IPS DF 6.9 (cell line): ENCODE measurements at regions not wholly inside any gene's neighbourhood (a gene's known extent, or its start where the extent isn't known, plus 50 kb on each side); places are given as distances from the start of the nearest gene placed in this dataset.

Source experiments
- DNase-seq: peaks from one replicate; pipeline ENCODE4 v3.0.0-alpha.2; 2013; ENCODE audit warnings: low read depth, low spot score
- H3K27ac ChIP-seq: one replicate; pipeline ENCODE4 v1.5.1; 2013; ENCODE audit warnings: low read length, control low read depth
- H3K27me3 ChIP-seq: 2 replicates; pipeline ENCODE4 v1.6.1; 2013; ENCODE audit warnings: mild to moderate bottlenecking, low read length; ENCODE audit not compliant: control insufficient read depth, insufficient read depth
- H3K36me3 ChIP-seq: 2 replicates; pipeline ENCODE4 v1.6.1; 2013; ENCODE audit warnings: low read length; ENCODE audit not compliant: control insufficient read depth, insufficient read depth
- H3K4me1 ChIP-seq: 2 replicates; pipeline ENCODE4 v1.6.1; 2013; ENCODE audit warnings: low read length; ENCODE audit not compliant: control insufficient read depth, insufficient read depth
- H3K4me3 ChIP-seq: 2 replicates; pipeline ENCODE4 v1.5.1; 2013; ENCODE audit warnings: mild to moderate bottlenecking, low read length
- H3K9me3 ChIP-seq: 2 replicates; pipeline ENCODE4 v1.6.1; 2013; ENCODE audit warnings: low read length, inconsistent platforms; ENCODE audit not compliant: control insufficient read depth, insufficient read depth
- WGBS: extraction: QIAGEN DNeasy Blood & Tissue Kit; methylation state at CpG from one replicate; pipeline ENCODE4 v1.1.7; 2013; ENCODE audit warnings: mixed read lengths, missing lambda C conversion rate; ENCODE audit not compliant: insufficient read length, insufficient coverage; 5-methylcytosine and 5-hydroxymethylcytosine counted together

DNA sequence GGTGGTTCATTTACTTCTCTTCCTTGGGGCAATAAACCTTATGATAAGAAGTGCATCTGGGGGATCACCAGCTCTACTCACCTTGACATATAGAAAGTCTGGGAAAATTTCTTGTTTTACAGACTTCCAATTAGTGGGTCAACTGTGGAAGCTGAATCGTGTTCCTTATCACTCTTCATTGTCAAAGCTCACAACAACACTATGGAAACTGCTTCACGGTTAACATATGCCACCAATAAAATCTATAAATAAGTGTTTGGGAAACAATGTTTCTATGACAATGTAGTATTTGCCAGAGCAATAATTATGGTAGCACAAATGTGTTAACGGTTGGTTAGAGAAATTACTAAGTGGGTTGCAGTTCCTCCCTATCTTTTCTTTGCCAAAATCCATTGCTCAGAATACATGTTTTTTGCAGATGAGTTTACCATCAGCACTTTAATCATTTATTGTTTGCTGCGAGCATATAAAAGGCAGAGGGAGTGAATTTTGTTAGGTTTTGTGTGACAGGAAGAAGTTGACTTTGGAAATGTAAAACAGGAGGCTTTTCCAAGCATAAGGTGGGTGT is 321.8 kb downstream of the RFC3 start:
- Histone ChIP-seq H3K27me3 (no peaks in the 10 kb centered on the region), H3K27ac (no peak overlapping the region), H3K9me3 (no peaks in the 10 kb centered on the region), H3K4me3 (no peak overlapping the region), H3K4me1 (no peaks in the 10 kb centered on the region), H3K36me3 (no peaks in the 10 kb centered on the region)
- WGBS = no CpG with 5 or more reads among the region's 4 CpGs
- DNase-seq = no peak

DNA sequence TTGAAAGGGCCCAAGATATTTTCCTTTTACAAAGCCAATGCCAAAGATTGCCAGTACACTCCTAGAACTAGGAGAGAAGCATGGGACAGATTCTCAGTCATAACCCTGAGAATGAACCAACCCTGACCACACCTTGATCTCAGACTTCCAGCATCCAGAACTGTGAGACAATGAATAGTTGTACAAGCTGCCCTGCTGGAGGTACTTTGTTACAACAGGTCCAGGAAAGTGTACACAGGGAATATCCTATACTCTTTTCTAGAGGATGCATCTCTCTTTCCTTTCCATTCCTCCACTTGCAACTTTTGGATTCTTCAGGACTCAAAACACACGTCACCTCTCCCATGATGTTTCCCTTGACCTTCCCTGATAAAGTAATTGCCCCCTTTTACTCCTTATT is 325.7 kb downstream of the RFC3 start:
- no peaks in the 10 kb centered on the region for H3K4me1 ChIP-seq
- H3K36me3 ChIP-seq = no peaks in the 10 kb centered on the region
- no peaks in the 10 kb centered on the region for H3K27me3 ChIP-seq
- H3K9me3 ChIP-seq = no peaks in the 10 kb centered on the region
- no CpG with 5 or more reads among the region's 1 CpG for WGBS
- no peak for DNase-seq
- no peak overlapping the region for H3K27ac ChIP-seq
- H3K4me3 ChIP-seq = no peak overlapping the region

DNA sequence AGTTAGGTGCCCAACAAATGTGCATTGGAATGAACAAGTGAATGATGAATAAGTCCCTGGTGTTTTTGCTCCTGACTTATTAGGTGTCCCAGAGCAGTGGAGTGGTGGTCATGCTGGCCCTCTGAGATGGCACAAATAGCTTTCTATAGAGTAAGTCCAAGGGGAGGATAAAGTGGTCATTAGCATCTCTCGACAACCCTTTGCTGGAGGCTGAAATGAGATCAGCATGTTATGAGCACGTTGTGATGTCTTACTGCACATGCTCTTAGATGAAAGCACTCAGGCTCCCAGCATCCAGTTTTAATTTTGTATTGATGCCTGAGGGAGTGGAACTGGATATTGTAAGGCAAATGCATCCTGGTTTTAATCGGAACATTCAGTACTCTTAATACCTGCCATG is 326.2 kb downstream of the RFC3 start:
- Histone ChIP-seq H3K9me3 (no peaks in the 10 kb centered on the region), H3K4me1 (no peaks in the 10 kb centered on the region), H3K36me3 (no peaks in the 10 kb centered on the region), H3K27me3 (no peaks in the 10 kb centered on the region), H3K4me3 (no peak overlapping the region), H3K27ac (no peak overlapping the region)
- no CpG with 5 or more reads among the region's 3 CpGs for WGBS
- DNase-seq = no peak

DNA sequence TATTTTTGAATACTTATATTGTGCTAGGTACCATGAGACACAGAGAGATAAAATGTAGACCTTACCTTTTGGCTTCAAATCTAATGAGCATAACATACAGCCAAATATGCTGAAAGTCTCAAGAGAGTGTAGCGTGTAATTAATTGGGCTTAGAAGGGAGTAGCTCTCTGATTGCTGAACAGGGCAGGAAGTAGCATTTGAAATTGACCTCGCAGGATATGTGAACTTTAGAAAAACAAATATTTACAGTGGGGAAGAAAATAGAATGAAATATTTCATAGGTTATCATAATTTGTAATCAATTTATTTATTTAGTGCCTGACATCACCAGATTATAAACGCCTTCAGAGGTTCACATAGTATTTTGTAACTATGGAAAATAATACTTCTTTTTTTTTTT is 327.1 kb downstream of the RFC3 start:
- no peaks in the 10 kb centered on the region for H3K27me3 ChIP-seq
- no peak overlapping the region for H3K27ac ChIP-seq
- H3K9me3 ChIP-seq = no peaks in the 10 kb centered on the region
- no peaks in the 10 kb centered on the region for H3K36me3 ChIP-seq
- no peak for DNase-seq
- H3K4me1 ChIP-seq = no peaks in the 10 kb centered on the region
- no peak overlapping the region for H3K4me3 ChIP-seq
- WGBS = no CpG with 5 or more reads among the region's 3 CpGs

DNA sequence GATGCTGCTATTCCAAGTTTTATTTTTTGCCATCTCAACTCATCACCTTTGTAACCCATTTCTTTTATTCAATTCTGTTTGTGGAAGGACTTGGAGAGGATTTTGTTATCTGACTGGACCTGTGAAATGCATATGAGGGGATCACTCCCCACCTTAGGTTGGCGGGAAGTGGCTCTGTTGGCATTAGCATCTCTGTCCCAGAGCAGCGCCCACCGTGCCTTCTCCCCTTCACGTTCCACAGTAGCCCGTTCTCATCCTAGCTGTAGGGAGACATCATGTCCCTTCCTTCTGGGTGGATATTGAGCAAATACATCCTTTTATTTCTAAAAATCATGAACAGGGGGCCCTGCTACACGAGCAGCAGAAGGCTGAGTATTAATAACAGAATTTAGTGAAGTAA is 330.4 kb downstream of the RFC3 start:
- Histone ChIP-seq H3K27ac (no peak overlapping the region), H3K4me1 (no peaks in the 10 kb centered on the region; the same call in 1 of the 2 replicates), H3K4me3 (no peak overlapping the region), H3K27me3 (no peaks in the 10 kb centered on the region), H3K36me3 (no peaks in the 10 kb centered on the region), H3K9me3 (no peaks in the 10 kb centered on the region)
- DNase-seq = no peak
- no CpG with 5 or more reads among the region's 6 CpGs for WGBS

DNA sequence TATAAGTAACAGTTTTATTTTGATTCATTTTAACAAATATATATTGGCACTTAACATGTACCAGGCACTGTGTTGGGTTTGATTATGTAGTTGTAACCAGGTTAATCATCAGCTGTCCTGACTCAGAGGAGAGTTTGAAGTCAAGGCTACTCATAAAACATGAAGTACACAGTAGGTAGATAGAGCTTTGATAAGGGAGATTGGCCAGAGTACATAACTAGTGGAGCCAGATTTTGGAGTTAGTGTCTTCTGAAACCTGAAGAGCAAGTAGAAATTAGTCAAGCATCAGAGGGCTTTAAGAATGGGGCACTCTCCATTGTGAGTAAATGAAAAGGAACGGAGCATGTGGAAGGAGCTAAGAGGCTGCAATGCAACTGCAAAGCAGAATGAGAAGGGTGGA is 333.9 kb downstream of the RFC3 start:
- Histone ChIP-seq H3K9me3 (no peaks in the 10 kb centered on the region), H3K27ac (no peak overlapping the region), H3K4me1 (peaks cover under 1% of the 10 kb centered on the region; the same call in 1 of the 2 replicates), H3K27me3 (no peaks in the 10 kb centered on the region), H3K36me3 (no peaks in the 10 kb centered on the region), H3K4me3 (no peak overlapping the region)
- DNase-seq = no peak
- WGBS = no CpG with 5 or more reads among the region's 1 CpG

DNA sequence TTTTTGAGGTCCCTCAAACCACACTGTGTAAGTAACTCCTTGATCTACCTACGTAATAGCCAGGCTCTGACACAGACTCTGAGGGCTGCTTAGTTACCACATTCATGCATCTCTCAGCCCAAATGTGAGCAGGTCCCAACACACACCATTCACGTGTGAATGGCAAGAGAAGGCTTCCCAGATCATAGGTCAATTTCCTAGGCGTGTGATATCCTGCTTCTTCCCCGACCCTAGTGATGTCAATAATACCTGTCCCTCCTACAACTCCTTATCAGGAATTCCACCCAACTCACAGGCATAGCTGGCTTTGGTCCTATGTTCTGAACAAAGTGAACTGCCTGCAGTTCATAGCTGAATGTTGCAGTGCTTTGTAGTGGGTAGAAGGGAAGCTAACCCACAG is 334.5 kb downstream of the RFC3 start:
- H3K36me3 ChIP-seq = no peaks in the 10 kb centered on the region
- no peak overlapping the region for H3K4me3 ChIP-seq
- H3K9me3 ChIP-seq = no peaks in the 10 kb centered on the region
- peaks cover 2% of the 10 kb centered on the region; the same call in 1 of the 2 replicates for H3K4me1 ChIP-seq
- DNase-seq = no peak
- no CpG with 5 or more reads among the region's 4 CpGs for WGBS
- no peak overlapping the region for H3K27ac ChIP-seq
- H3K27me3 ChIP-seq = no peaks in the 10 kb centered on the region

DNA sequence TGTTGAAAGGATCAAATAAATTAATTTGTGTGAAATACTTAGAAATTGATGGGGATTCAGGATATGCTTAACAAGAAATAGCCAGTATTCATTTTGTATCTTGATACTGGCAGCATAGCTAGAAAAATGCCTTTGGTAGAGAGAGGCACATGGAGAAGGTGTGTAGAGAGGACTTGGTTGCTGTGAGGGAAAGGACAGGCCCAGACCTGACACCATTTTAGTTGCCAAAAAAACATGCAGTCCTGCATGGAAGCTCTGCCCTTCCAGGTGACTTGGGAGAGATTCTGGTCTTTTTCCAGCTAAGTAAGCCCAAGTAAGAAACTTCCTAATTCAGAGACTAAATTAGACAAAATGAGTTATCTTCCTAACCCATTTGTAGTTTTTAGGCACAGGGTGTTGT is 335.0 kb downstream of the RFC3 start:
- no peaks in the 10 kb centered on the region for H3K9me3 ChIP-seq
- no peak for DNase-seq
- H3K4me3 ChIP-seq = no peak overlapping the region
- H3K27me3 ChIP-seq = no peaks in the 10 kb centered on the region
- H3K27ac ChIP-seq = no peak overlapping the region
- H3K4me1 ChIP-seq = peaks cover 2% of the 10 kb centered on the region; the same call in 1 of the 2 replicates
- H3K36me3 ChIP-seq = no peaks in the 10 kb centered on the region

DNA sequence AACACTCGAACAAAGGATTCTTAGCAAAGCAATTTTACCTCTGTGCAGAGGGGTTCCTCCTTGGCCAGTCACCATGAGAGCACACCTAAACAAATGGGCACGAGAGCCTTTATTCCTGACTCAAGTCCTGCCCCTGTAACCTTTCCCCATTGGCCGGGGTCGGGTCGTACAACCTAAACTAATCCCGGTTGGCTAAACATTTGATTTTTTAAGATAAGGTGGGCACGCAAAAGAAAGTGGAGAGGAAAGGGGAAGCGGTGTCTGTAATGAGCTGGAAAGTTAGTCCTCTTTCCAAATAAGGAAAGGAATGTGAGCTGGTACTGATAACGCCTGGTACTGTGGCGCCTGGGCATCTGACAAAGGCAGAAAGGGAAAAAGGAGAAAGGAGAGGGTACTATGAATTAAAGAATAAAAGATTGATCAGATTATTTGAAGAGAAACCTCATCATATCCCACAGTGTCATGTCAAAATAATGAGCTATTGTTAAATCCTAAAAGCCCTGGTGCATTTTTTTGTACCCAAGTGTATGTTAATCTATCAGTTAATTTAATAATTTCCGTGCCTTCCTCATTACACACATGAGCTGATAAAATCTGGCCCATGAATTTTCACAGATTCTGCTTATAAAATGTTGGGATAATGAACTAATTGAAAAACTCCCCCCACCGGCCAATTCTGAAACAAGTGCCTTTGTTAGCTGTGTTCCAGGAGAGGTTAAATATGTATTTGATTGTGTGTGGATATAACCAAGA is 335.7 kb downstream of the RFC3 start:
- no peak for DNase-seq
- Histone ChIP-seq H3K4me3 (no peak overlapping the region), H3K27ac (no peak overlapping the region), H3K9me3 (no peaks in the 10 kb centered on the region), H3K27me3 (no peaks in the 10 kb centered on the region), H3K36me3 (no peaks in the 10 kb centered on the region), H3K4me1 (peaks cover 2% of the 10 kb centered on the region; the same call in 1 of the 2 replicates)
- WGBS = no CpG with 5 or more reads among the region's 12 CpGs

DNA sequence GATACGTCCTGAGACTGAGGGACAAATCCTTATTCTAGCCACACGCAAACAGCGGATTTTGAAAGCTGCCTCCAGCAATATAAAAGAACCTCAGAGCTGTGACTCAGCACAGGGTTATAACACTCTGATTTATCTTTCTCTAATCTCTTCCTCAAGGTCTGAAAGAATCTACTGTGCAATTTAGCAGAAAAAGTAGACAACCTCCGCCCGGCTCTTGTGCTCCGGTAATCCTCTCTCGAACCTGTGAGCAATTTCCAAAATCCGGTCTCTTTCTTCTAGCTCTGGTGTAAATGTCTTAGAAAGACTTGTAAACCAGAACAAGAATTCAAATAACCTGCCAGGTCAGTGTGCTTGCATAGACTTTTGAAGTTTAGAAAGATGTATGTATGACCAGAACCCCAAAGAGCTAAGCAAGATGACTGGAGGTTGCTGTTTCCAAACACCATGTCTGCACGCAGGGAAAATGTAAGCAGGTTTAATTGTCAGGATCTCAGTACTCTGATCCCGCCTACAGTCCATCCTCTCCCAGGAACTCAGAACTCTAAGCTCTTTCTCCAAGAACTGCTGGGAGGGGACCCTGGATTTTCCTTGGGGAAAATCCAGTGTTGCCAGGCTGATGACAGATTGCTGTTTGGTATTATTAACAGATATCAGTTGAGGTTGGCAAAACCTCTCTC is 338.1 kb downstream of the RFC3 start:
- no peak for DNase-seq
- H3K9me3 ChIP-seq = no peaks in the 10 kb centered on the region
- no peak overlapping the region for H3K4me3 ChIP-seq
- H3K27ac ChIP-seq = no peak overlapping the region
- H3K27me3 ChIP-seq = no peaks in the 10 kb centered on the region
- peaks cover 2% of the 10 kb centered on the region; the same call in 1 of the 2 replicates for H3K4me1 ChIP-seq
- H3K36me3 ChIP-seq = no peaks in the 10 kb centered on the region
- WGBS = no CpG with 5 or more reads among the region's 10 CpGs
